RWPE1 (cell line): ENCODE measurements at regions not wholly inside any gene's neighbourhood (a gene's known extent, or its start where the extent isn't known, plus 50 kb on each side); places are given as distances from the start of the nearest gene placed in this dataset.
"Not testable (repeated sequence)": the region's sequence is repeated elsewhere in the genome, so short reads cannot be mapped to it uniquely, and the experiment has no call there.

Experiments used
- CTCF ChIA-PET: fragments of 350-600 bp; sonication (Branson Sonifier 250); formaldehyde crosslinking; extraction: SDS; loops from one replicate; lab custom pipeline; 2021; lab: Yijun Ruan, JAX
- POLR2A ChIA-PET: fragments of 400-600 bp; formaldehyde crosslinking; extraction: SDS; loops from one replicate; lab custom pipeline; 2020; ENCODE audit warnings: antibody characterized with exemption; ENCODE audit not compliant: low non-redundant PET; lab: Yijun Ruan, JAX
- DNase-seq: peaks from one replicate; pipeline ENCODE4 v3.0.0; 2012; ENCODE audit warnings: low spot score
- H3K27ac ChIP-seq: fragments of 450-650 bp; 2 replicates; pipeline ENCODE4 v1.5.1; 2017
- TF ChIP-seq, protein P1 (sequence below): fragments of 450-650 bp; conservative IDR thresholded peaks from 2 replicates; pipeline ENCODE4 v1.5.1; 2017; ENCODE audit warnings: low read depth, mild to moderate bottlenecking

GRCh38 chr1:190808035-190808434 is 330.4 kb upstream of the BRINP3 start:
- ChIA-PET CTCF (no interaction called here), POLR2A (no interaction called here)
- H3K27ac ChIP-seq = no peak overlapping the region
- DNase-seq = no peak
- TF ChIP-seq, protein P1, sequence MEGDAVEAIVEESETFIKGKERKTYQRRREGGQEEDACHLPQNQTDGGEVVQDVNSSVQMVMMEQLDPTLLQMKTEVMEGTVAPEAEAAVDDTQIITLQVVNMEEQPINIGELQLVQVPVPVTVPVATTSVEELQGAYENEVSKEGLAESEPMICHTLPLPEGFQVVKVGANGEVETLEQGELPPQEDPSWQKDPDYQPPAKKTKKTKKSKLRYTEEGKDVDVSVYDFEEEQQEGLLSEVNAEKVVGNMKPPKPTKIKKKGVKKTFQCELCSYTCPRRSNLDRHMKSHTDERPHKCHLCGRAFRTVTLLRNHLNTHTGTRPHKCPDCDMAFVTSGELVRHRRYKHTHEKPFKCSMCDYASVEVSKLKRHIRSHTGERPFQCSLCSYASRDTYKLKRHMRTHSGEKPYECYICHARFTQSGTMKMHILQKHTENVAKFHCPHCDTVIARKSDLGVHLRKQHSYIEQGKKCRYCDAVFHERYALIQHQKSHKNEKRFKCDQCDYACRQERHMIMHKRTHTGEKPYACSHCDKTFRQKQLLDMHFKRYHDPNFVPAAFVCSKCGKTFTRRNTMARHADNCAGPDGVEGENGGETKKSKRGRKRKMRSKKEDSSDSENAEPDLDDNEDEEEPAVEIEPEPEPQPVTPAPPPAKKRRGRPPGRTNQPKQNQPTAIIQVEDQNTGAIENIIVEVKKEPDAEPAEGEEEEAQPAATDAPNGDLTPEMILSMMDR = no peak

DNA sequence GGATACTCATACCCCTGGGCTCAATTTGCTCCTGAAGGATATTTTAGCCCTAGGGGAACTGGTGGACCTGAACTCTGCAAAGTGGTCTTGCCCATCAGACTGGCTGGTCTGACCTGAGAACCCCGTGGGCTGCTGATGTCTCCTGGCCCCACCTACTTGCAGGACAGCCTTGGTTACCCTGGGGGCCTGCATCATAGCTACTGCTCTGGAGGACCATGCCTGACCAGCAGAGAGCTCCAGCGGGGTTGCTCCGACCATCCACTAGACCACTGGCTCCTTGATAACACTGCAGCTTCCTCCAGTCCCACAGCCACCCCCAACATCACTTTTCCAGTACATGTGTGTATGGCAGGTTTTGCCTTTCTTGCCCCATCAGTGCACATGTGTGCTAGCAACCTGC is 331.6 kb upstream of the BRINP3 start:
- CTCF ChIA-PET = no interaction called here
- POLR2A ChIA-PET = no interaction called here
- H3K27ac ChIP-seq = no peak overlapping the region
- DNase-seq = no peak
- TF ChIP-seq, protein P1 = no peak

GRCh38 chr1:190812996-190813395 is 335.3 kb upstream of the BRINP3 start:
- CTCF ChIA-PET = no interaction called here
- POLR2A ChIA-PET = no interaction called here
- TF ChIP-seq, protein P1 = no peak

GRCh38 chr1:190832511-190832910 is 354.8 kb upstream of the BRINP3 start:
- no peak overlapping the region for H3K27ac ChIP-seq
- ChIA-PET POLR2A (no interaction called here), CTCF (interaction anchor here (0.8 kb wide), 1 partner anchor 9 kb away, joined by 3 read pairs; no protein-coding TSS in a partner anchor)
- DNase-seq = no peak
- TF ChIP-seq, protein P1 = no peak

More at GRCh38 chr1:190812996-190813395, 335.3 kb upstream of the BRINP3 start:
- H3K27ac ChIP-seq = no peak overlapping the region
- DNase-seq = no peak

GRCh38 chr1:190835658-190836057 is 358.0 kb upstream of the BRINP3 start:
- ChIA-PET POLR2A (no interaction called here), CTCF (no interaction called here)
- no peak overlapping the region for H3K27ac ChIP-seq
- TF ChIP-seq, protein P1 = no peak
- DNase-seq = no peak

DNA sequence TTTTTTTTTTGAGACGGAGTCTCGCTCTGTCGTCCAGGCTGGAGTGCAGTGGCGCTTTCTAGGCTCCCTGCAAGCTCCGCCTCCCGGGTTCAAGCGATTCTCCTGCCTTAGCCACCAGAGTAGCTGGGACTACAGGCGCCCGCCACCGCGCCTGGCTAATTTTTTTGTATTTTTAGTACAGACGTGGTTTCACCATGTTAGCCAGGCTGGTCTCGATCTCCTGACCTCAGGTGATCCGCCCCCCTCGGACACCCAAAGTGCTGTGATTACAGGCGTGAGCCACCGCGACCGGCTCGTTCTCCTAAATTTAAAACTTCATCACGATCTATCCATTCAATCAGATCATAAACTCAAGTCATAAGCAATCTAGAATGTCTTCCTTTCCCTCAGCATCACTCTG is 359.5 kb upstream of the BRINP3 start:
- POLR2A ChIA-PET, CTCF ChIA-PET, H3K27ac ChIP-seq, DNase-seq: not testable (repeated sequence)

- CTCF ChIA-PET = no interaction called here
- DNase-seq = no peak
- TF ChIP-seq, protein P1 = no peak
- POLR2A ChIA-PET = no interaction called here
- no peak overlapping the region for H3K27ac ChIP-seq
These were observed 360.2 kb upstream of the BRINP3 start for GRCh38 chr1:190837888-190838287.
